ENCODE measurements at regions not wholly inside any gene's neighbourhood (a gene's known extent, or its start where the extent isn't known, plus 50 kb on each side); places are given as distances from the start of the nearest gene placed in this dataset.

DNA sequence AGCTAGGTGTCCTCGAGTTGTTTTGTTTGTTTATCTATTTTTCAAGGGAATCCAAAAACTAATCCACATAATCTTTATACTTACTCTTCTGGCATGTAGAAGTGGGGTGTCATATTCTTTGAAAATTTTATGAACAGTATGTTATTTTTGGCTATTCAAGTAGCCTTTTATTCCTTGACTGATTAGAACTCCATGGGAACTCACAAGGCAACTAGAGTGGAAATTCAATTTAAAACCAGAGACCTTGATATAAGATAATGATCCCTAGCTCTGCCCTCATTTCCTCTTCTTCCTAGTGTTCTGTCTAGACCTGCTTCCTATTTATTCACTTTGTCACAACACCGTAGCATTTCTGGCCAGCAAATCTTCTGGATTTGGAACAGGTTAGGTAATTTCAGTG lies 1123.7 kb upstream of the C9orf72 start:
- TF ChIP-seq, protein P1, sequence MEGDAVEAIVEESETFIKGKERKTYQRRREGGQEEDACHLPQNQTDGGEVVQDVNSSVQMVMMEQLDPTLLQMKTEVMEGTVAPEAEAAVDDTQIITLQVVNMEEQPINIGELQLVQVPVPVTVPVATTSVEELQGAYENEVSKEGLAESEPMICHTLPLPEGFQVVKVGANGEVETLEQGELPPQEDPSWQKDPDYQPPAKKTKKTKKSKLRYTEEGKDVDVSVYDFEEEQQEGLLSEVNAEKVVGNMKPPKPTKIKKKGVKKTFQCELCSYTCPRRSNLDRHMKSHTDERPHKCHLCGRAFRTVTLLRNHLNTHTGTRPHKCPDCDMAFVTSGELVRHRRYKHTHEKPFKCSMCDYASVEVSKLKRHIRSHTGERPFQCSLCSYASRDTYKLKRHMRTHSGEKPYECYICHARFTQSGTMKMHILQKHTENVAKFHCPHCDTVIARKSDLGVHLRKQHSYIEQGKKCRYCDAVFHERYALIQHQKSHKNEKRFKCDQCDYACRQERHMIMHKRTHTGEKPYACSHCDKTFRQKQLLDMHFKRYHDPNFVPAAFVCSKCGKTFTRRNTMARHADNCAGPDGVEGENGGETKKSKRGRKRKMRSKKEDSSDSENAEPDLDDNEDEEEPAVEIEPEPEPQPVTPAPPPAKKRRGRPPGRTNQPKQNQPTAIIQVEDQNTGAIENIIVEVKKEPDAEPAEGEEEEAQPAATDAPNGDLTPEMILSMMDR (IDR thresholded peaks at IDR 0.05), result no peak

DNA sequence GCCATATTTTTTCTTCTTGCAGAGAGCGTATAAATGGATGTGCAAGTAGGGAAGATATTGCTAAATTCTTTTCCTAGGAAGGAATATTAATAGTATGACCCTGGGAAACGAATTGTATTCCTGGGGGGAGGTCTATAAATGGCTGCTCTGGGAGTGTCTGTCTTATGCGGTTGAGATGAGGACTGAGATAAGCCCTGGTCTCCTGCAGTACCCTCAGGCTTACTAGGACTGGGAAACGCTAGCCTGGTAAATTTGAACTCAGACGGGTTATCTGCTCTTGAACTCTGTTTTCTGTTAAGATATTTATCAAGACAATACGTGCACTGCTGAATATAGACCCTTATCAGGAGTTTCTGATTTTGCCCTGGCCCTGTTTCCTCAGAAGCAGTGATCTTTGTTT lies 1126.4 kb upstream of the C9orf72 start:
- TF ChIP-seq, protein P1 (IDR thresholded peaks at IDR 0.05), result no peak

DNA sequence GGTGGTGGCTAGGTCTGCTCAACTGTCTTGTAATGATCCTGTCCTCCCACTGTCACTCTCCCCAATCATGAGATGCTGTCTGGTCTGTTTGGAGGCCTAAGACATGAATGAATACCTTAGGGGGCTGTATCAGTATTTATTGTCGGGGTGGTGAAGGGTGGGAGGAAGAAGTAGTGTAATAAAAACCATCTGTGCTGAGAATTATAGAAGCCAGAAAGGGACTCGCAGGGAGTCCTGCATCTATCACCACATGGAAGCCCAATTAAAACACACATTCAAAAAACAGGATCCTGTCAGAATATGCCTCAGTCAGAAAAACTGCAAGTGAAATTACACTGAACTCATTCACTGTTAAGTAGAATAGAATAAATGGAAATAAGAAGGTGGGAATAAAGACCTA lies 1134.3 kb upstream of the C9orf72 start:
- TF ChIP-seq, protein P1 (IDR thresholded peaks at IDR 0.05), result no peak

DNA sequence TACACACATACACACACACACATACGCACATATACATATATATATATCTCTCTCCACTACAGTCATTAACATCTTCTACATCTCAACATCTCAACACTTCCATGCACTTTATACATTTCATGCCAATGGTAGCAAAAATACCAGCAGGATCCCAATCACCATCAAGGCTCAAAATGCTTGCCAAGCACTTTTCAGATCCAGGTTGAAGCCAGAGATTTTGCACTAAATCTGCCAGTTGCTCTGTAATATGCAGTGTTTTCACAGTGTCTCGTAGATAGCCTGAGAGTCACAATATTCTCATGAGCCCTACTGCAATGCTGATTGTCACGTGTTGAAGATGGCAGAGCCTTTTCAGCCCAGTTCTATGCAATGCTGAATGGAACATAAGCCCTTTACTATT lies 1140.9 kb upstream of the C9orf72 start:
- TF ChIP-seq, protein P1 (IDR thresholded peaks at IDR 0.05), result no peak

DNA sequence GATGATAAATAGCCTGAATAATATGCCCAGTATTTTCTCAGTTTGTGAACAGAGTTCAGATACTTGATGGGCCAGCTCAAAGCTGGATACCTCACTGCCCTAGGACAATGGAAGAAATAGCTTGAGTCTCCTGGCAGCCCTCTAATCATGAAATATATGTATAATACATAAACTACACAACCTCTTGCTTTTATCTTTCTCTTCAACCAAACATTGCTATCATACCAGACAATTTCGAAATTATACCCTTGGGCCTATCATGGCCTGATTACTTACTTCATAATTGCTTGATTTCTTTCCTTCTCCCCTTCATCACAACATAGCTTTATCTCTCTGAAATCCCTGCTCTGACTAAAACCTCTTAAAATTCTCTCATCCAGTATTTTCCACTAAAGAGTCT lies 1144.9 kb upstream of the C9orf72 start:
- TF ChIP-seq, protein P1 (IDR thresholded peaks at IDR 0.05), result no peak

DNA sequence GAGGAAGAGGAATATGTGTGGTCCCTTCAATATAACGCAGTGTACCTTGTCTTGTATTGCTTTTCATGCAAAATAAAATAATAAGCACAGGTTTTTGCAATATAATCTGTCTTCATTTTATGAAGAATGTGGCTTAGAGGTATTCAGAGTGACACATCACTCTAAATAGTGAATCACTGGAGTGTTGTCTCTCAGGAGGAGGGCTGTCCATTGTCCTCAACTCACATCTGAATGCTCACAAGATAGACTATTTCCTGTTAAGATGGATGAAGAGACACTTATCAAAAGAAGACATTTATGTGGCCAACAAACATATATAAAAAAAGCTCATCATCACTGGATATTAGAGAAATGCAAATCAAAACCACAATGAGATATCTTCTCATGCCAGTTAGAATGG lies 1147.5 kb upstream of the C9orf72 start:
- TF ChIP-seq, protein P1 (IDR thresholded peaks at IDR 0.05), result no peak

DNA sequence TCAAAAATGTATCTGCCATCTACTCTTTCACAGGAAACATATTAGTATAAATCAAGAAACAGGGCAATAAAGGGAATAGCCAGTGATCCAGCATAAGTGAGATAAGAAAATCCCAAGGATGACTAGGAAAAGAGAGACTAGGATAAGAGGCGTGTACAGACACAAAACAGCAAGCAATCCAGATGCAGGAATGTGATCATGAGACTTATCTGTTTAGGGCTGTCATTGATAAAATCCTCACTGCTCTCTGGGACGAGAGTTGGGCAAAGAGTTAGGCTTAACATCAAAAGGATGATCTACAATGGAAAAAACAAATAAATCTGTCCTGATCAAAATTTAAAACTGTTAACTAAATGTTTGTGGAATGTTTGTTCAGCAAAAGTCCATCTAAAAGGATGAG lies 1156.8 kb upstream of the C9orf72 start:
- TF ChIP-seq, protein P1 (IDR thresholded peaks at IDR 0.05), result no peak

DNA sequence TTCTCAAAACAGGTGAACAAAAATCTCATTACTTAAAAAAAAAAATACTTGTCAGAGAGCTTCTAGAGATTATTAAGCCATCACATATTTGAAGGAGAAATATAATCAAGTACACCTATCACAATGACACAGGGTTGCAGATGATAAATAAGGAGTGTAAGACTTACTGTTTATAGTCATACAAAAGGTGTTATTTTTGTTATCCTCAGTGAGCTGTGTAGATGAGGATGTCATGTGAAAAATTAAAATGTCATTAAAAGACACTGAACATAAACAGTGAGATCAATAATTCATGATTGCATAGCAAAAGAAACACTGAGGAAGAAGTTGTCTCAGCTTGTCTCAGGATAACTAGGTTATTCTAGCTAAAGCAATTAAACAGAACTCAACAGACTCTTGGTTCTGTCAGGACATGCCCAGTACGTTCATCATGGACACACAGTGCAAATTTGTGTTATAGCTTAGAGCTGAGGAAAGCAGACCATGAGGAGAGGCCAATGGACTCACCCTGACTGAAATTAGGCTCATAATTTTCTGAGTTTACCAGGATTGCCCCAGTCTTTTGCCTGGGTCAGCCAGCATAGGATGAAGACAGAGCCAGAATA lies 1162.6 kb upstream of the C9orf72 start:
- TF ChIP-seq, protein P1 (IDR thresholded peaks at IDR 0.05), result no peak
